ENCODE measurements at regions not wholly inside any gene's neighbourhood (a gene's known extent, or its start where the extent isn't known, plus 50 kb on each side); places are given as distances from the start of the nearest gene placed in this dataset.
"Not testable (repeated sequence)": the region's sequence is repeated elsewhere in the genome, so short reads cannot be mapped to it uniquely, and the experiment has no call there.

DNA sequence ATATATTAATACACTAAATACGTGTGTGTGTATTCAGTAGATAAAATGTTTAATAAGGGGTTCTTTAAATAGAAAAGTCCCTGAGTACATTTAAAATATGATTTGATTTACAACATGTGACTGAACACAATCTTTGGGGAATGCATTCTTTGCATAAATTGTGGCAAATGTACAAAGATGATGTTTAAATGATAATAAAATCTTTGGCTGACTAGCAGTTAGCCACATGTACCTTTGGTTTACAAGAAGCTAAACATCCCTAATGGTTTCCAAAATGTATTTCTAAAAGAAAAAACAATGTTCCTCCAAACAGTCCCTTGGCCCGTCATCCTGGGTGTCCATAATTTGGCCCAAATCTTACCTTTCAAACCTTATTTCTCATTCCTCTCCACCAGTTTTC lies 106.4 kb upstream of the MARK1 start:
- no peak for DNase-seq (ENCODE audit: insufficient read length, low spot score, missing footprints)
- TF ChIP-seq, protein P1, sequence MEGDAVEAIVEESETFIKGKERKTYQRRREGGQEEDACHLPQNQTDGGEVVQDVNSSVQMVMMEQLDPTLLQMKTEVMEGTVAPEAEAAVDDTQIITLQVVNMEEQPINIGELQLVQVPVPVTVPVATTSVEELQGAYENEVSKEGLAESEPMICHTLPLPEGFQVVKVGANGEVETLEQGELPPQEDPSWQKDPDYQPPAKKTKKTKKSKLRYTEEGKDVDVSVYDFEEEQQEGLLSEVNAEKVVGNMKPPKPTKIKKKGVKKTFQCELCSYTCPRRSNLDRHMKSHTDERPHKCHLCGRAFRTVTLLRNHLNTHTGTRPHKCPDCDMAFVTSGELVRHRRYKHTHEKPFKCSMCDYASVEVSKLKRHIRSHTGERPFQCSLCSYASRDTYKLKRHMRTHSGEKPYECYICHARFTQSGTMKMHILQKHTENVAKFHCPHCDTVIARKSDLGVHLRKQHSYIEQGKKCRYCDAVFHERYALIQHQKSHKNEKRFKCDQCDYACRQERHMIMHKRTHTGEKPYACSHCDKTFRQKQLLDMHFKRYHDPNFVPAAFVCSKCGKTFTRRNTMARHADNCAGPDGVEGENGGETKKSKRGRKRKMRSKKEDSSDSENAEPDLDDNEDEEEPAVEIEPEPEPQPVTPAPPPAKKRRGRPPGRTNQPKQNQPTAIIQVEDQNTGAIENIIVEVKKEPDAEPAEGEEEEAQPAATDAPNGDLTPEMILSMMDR (IDR thresholded peaks at IDR 0.05; ENCODE audit: extremely low read depth, low read depth, low read length) = no peak
- Histone ChIP-seq H3K9me3 (ENCODE audit: low read depth, low read length) (no peaks in the 10 kb centered on the region), H3K79me2 (ENCODE audit: insufficient read depth, low read length) (no peaks in the 10 kb centered on the region), H3K36me3 (ENCODE audit: insufficient read depth, low read length) (no peaks in the 10 kb centered on the region), H2AFZ (ENCODE audit: low read length) (no peak overlapping the region), H3K4me3 (ENCODE audit: insufficient read depth, low read length) (no peak overlapping the region), H3K27me3 (ENCODE audit: insufficient read depth, low read length) (no peaks in the 10 kb centered on the region), H3K27ac (ENCODE audit: low read depth, low read length) (no peak overlapping the region), H3K4me1 (ENCODE audit: insufficient read depth, low read length) (no peaks in the 10 kb centered on the region), H4K20me1 (ENCODE audit: insufficient read depth, low read length) (no peaks in the 10 kb centered on the region), H3K4me2 (ENCODE audit: insufficient read depth, low read length) (no peak overlapping the region)

DNA sequence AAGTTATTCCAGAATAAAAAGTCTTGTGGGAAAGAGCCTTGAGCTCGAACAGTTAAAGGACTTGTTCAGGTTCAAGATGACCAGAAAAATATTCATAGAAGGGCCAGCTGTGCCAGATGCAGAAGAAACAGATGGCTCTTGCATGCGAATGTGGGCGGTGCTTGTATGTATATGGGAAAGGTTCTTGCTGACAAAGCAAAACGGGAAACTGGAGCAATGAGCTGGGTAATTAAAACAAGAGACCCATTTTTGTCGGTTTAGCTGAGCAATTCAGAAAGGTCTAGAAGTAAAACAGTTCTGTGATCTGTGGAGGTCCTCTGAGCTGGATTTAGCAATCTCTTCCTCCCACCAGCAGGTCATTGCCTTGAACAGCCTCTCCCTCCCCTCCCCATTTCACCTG lies 107.2 kb upstream of the MARK1 start:
- Histone ChIP-seq H3K27me3 (ENCODE audit: insufficient read depth, low read length) (no peaks in the 10 kb centered on the region), H3K27ac (ENCODE audit: low read depth, low read length) (no peak overlapping the region)

DNA sequence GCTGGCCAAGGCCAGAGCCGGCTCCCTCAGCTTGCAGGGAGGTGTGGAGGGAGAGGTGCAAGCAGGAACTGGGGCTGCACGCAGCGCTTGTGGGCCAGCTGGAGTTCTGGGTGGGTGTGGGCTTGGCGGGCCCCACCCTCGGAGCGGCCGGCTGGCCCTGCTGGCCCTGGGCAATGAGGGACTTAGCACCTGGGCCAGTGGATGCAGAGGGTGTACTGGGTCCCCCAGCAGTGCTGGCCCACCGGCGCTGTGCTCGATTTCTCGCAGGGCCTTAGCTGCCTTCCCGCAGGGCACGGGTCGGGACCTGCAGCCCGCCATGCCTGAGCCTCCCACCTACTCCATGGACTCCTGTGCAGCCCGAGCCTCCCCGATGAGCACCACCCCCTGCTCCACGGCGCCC lies 115.6 kb upstream of the MARK1 start:
- not testable (repeated sequence) for H3K9me3 ChIP-seq (ENCODE audit: low read depth, low read length); H3K36me3 ChIP-seq (ENCODE audit: insufficient read depth, low read length); H2AFZ ChIP-seq (ENCODE audit: low read length); H3K4me2 ChIP-seq (ENCODE audit: insufficient read depth, low read length); H3K4me1 ChIP-seq (ENCODE audit: insufficient read depth, low read length); DNase-seq (ENCODE audit: insufficient read length, low spot score, missing footprints); H3K79me2 ChIP-seq (ENCODE audit: insufficient read depth, low read length); H3K27ac ChIP-seq (ENCODE audit: low read depth, low read length); H4K20me1 ChIP-seq (ENCODE audit: insufficient read depth, low read length); H3K4me3 ChIP-seq (ENCODE audit: insufficient read depth, low read length); H3K27me3 ChIP-seq (ENCODE audit: insufficient read depth, low read length)

More for the DNA sequence above, 107.2 kb upstream of the MARK1 start:
- H3K9me3 ChIP-seq (ENCODE audit: low read depth, low read length) = no peaks in the 10 kb centered on the region
- H3K79me2 ChIP-seq (ENCODE audit: insufficient read depth, low read length) = no peaks in the 10 kb centered on the region
- DNase-seq (ENCODE audit: insufficient read length, low spot score, missing footprints) = no peak
- TF ChIP-seq, protein P1 (IDR thresholded peaks at IDR 0.05; ENCODE audit: extremely low read depth, low read depth, low read length) = no peak
- no peak overlapping the region for H2AFZ ChIP-seq (ENCODE audit: low read length)
- H3K36me3 ChIP-seq (ENCODE audit: insufficient read depth, low read length) = no peaks in the 10 kb centered on the region
- no peak overlapping the region for H3K4me3 ChIP-seq (ENCODE audit: insufficient read depth, low read length)
- H3K4me1 ChIP-seq (ENCODE audit: insufficient read depth, low read length) = no peaks in the 10 kb centered on the region
- no peaks in the 10 kb centered on the region for H4K20me1 ChIP-seq (ENCODE audit: insufficient read depth, low read length)
- H3K4me2 ChIP-seq (ENCODE audit: insufficient read depth, low read length) = no peak overlapping the region

DNA sequence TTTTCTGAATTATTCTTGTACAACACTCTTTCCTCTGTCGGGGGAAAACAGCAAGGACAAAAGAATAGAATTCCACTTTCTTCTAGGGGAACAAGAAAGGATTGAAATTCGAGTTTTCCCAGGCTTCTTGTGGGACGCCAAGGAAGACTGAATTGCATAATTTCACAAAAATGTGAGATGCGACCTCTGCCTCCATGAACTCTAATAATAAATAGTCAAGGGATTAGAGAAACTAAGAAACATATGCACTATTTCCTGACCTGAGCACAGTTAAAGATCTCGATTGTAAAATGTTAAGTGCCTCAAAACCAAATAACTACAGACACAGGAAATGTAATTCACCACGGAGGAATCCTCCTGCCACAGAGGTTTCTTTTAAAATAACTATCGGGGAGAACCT lies 117.3 kb upstream of the MARK1 start:
- H2AFZ ChIP-seq (ENCODE audit: low read length) = no peak overlapping the region
- H3K27ac ChIP-seq (ENCODE audit: low read depth, low read length) = no peak overlapping the region
- no peaks in the 10 kb centered on the region for H3K9me3 ChIP-seq (ENCODE audit: low read depth, low read length)
- TF ChIP-seq, protein P1 (IDR thresholded peaks at IDR 0.05; ENCODE audit: extremely low read depth, low read depth, low read length) = no peak
- no peaks in the 10 kb centered on the region for H3K36me3 ChIP-seq (ENCODE audit: insufficient read depth, low read length)
- no peaks in the 10 kb centered on the region for H3K4me1 ChIP-seq (ENCODE audit: insufficient read depth, low read length)
- no peaks in the 10 kb centered on the region for H4K20me1 ChIP-seq (ENCODE audit: insufficient read depth, low read length)
- no peaks in the 10 kb centered on the region for H3K27me3 ChIP-seq (ENCODE audit: insufficient read depth, low read length)
- no peak for DNase-seq (ENCODE audit: insufficient read length, low spot score, missing footprints)
- H3K79me2 ChIP-seq (ENCODE audit: insufficient read depth, low read length) = no peaks in the 10 kb centered on the region
- no peak overlapping the region for H3K4me3 ChIP-seq (ENCODE audit: insufficient read depth, low read length)
- no peak overlapping the region for H3K4me2 ChIP-seq (ENCODE audit: insufficient read depth, low read length)

Measured in osteoblast (primary cell).